ENCODE measurements at regions not wholly inside any gene's neighbourhood (a gene's known extent, or its start where the extent isn't known, plus 50 kb on each side); places are given as distances from the start of the nearest gene placed in this dataset.

DNA sequence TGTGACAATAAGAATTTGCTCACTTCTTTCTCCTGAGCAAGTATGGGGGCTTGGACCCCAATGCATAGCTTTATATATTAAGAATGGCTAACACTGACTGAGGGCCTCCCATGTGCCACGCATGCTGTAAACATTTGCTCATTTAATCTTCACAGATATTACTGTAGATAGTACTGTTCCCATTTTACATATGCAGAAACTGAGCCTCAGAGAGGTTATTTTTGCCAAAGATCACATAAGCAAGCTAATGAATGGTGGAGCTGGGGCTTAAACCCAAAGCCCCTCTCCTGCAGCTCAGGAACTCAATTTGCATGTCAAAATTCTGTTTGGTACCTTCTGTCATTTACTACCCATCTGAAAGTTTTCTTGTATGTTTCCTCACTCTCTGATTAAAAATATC is 163.5 kb upstream of the NFIA start:
- H3K4me3 ChIP-seq (ENCODE audit: insufficient read depth in 1 of 2, low read depth in 1 of 2, low read length in 2 of 2) = no peak overlapping the region
- no peak overlapping the region for H2AFZ ChIP-seq (ENCODE audit: low read depth, low read length)
- H4K91ac ChIP-seq (ENCODE audit: low read length) = no peak overlapping the region
- no peaks in the 10 kb centered on the region for H3K9me3 ChIP-seq (ENCODE audit: control insufficient read depth, low read length)
- no peak overlapping the region for H3K27ac ChIP-seq (ENCODE audit: low read length, poor library complexity, severe bottlenecking)
- no peak overlapping the region for H3K14ac ChIP-seq (ENCODE audit: low read length in 2 of 2)
- no peak overlapping the region for H3K18ac ChIP-seq (ENCODE audit: low read depth in 1 of 2, low read length in 2 of 2)
- peaks cover 0 to 3% of the 10 kb centered on the region in 2 experiments for H3K27me3 ChIP-seq (ENCODE audit: control insufficient read depth in 1 of 2, insufficient read depth in 1 of 2, low read length in 2 of 2)
- no peak overlapping the region for H2BK15ac ChIP-seq (ENCODE audit: low read depth, poor library complexity, severe bottlenecking)
- H3K23ac ChIP-seq (ENCODE audit: low read length in 2 of 2) = no peak overlapping the region
- no peak overlapping the region for H4K8ac ChIP-seq (ENCODE audit: low read length)
- no peaks in the 10 kb centered on the region for H3K4me1 ChIP-seq (ENCODE audit: control insufficient read depth, insufficient read depth, low read depth, low read length)
- H3K9ac ChIP-seq (ENCODE audit: low read length) = no peak overlapping the region
- DNase-seq = no peak
- H3K4me2 ChIP-seq (ENCODE audit: low read length, poor library complexity, severe bottlenecking) = no peak overlapping the region
- no peak overlapping the region for H2AK5ac ChIP-seq (ENCODE audit: low read length, severe bottlenecking)
- no peak overlapping the region for H3K4ac ChIP-seq (ENCODE audit: low read depth in 1 of 2, low read length in 2 of 2)
- WGBS = 100% methylated on average over 1 of the region's 1 CpG
- no peaks in the 10 kb centered on the region for H3K36me3 ChIP-seq (ENCODE audit: control insufficient read depth in 1 of 2, insufficient read depth in 2 of 2, low read depth in 1 of 2, low read length in 2 of 2)
- H2BK12ac ChIP-seq (ENCODE audit: low read length in 2 of 2) = no peak overlapping the region
- H3K79me1 ChIP-seq (replicated peaks; ENCODE audit: low read length, poor library complexity, severe bottlenecking) = no peaks in the 10 kb centered on the region
- no peak overlapping the region for H2BK5ac ChIP-seq (ENCODE audit: low read depth, low read length, poor library complexity, severe bottlenecking)
- no peak overlapping the region for H2BK120ac ChIP-seq (ENCODE audit: low read depth, low read length)

DNA sequence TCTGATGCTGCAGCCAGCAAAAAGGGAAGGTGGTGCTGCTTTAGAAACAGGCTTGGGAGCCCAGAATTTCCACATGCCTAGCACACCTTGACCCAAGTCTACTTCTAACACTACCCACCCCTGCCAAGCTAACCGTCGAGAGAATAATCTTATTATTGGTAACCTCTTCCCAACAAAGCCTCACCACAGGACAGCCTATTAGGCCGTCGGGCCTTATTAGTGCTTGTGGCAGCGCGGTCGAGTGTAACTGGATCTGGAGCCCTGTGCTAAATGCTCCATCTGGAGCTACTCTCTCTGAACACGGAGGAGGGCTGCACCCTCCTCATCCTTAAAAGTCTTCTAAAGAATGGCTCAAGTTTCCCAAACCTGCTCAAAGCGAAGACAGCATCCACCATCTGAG is 165.5 kb upstream of the NFIA start:
- Histone ChIP-seq H4K8ac (ENCODE audit: low read length) (no peak overlapping the region), H2BK12ac (ENCODE audit: low read length in 2 of 2) (no peak overlapping the region), H2BK120ac (ENCODE audit: low read depth, low read length) (no peak overlapping the region), H2AFZ (ENCODE audit: low read depth, low read length) (no peak overlapping the region), H3K27me3 (ENCODE audit: control insufficient read depth in 1 of 2, insufficient read depth in 1 of 2, low read length in 2 of 2) (peaks cover 0 to 3% of the 10 kb centered on the region in 2 experiments), H2AK5ac (ENCODE audit: low read length, severe bottlenecking) (no peak overlapping the region), H3K4ac (ENCODE audit: low read depth in 1 of 2, low read length in 2 of 2) (no peak overlapping the region), H3K14ac (ENCODE audit: low read length in 2 of 2) (no peak overlapping the region), H3K23ac (ENCODE audit: low read length in 2 of 2) (no peak overlapping the region), H3K36me3 (ENCODE audit: control insufficient read depth in 1 of 2, insufficient read depth in 2 of 2, low read depth in 1 of 2, low read length in 2 of 2) (no peaks in the 10 kb centered on the region), H3K9ac (ENCODE audit: low read length) (no peak overlapping the region), H3K79me1 (replicated peaks; ENCODE audit: low read length, poor library complexity, severe bottlenecking) (no peaks in the 10 kb centered on the region), H3K27ac (ENCODE audit: low read length, poor library complexity, severe bottlenecking) (no peak overlapping the region), H2BK15ac (ENCODE audit: low read depth, poor library complexity, severe bottlenecking) (no peak overlapping the region), H3K4me3 (ENCODE audit: insufficient read depth in 1 of 2, low read depth in 1 of 2, low read length in 2 of 2) (no peak overlapping the region), H3K4me2 (ENCODE audit: low read length, poor library complexity, severe bottlenecking) (no peak overlapping the region), H3K4me1 (ENCODE audit: control insufficient read depth, insufficient read depth, low read depth, low read length) (no peaks in the 10 kb centered on the region), H4K91ac (ENCODE audit: low read length) (no peak overlapping the region), H3K9me3 (ENCODE audit: control insufficient read depth, low read length) (no peaks in the 10 kb centered on the region), H2BK5ac (ENCODE audit: low read depth, low read length, poor library complexity, severe bottlenecking) (no peak overlapping the region), H3K18ac (ENCODE audit: low read depth in 1 of 2, low read length in 2 of 2) (no peak overlapping the region)
- 91% methylated on average over 8 of the region's 9 CpGs for WGBS
- DNase-seq = no peak

DNA sequence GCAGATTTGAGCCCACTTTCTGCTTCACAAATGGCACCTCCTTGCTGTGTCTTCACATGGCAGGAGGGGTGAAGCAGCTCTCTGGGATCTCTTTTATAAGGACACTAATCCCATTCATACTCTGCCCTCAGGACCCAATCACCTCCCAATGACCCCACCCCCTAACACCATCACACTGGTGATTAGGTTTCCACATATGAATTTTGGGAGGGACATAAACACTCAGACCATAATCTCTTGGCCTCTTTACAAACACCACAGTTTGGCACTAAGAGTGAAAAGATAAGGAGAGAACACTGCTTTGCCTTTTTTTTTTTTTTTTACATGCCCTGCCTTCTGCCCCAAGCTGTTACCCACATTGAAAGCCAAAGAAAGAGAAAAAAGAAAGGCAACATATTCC is 166.2 kb upstream of the NFIA start:
- H3K18ac ChIP-seq (ENCODE audit: low read depth in 1 of 2, low read length in 2 of 2) = no peak overlapping the region
- no peaks in the 10 kb centered on the region for H3K36me3 ChIP-seq (ENCODE audit: control insufficient read depth in 1 of 2, insufficient read depth in 2 of 2, low read depth in 1 of 2, low read length in 2 of 2)
- H2AFZ ChIP-seq (ENCODE audit: low read depth, low read length) = no peak overlapping the region
- no peak overlapping the region for H3K14ac ChIP-seq (ENCODE audit: low read length in 2 of 2)
- no peak overlapping the region for H3K4me3 ChIP-seq (ENCODE audit: insufficient read depth in 1 of 2, low read depth in 1 of 2, low read length in 2 of 2)
- DNase-seq = no peak
- no peak overlapping the region for H2AK5ac ChIP-seq (ENCODE audit: low read length, severe bottlenecking)
- no peak overlapping the region for H2BK12ac ChIP-seq (ENCODE audit: low read length in 2 of 2)
- no peak overlapping the region for H3K27ac ChIP-seq (ENCODE audit: low read length, poor library complexity, severe bottlenecking)
- H3K9me3 ChIP-seq (ENCODE audit: control insufficient read depth, low read length) = no peaks in the 10 kb centered on the region
- no peaks in the 10 kb centered on the region for H3K79me1 ChIP-seq (replicated peaks; ENCODE audit: low read length, poor library complexity, severe bottlenecking)
- H2BK5ac ChIP-seq (ENCODE audit: low read depth, low read length, poor library complexity, severe bottlenecking) = no peak overlapping the region
- no peaks in the 10 kb centered on the region for H3K4me1 ChIP-seq (ENCODE audit: control insufficient read depth, insufficient read depth, low read depth, low read length)
- H3K9ac ChIP-seq (ENCODE audit: low read length) = no peak overlapping the region
- no peak overlapping the region for H3K4me2 ChIP-seq (ENCODE audit: low read length, poor library complexity, severe bottlenecking)
- H2BK120ac ChIP-seq (ENCODE audit: low read depth, low read length) = no peak overlapping the region
- H3K23ac ChIP-seq (ENCODE audit: low read length in 2 of 2) = no peak overlapping the region
- peaks cover 0 to 3% of the 10 kb centered on the region in 2 experiments for H3K27me3 ChIP-seq (ENCODE audit: control insufficient read depth in 1 of 2, insufficient read depth in 1 of 2, low read length in 2 of 2)
- no peak overlapping the region for H3K4ac ChIP-seq (ENCODE audit: low read depth in 1 of 2, low read length in 2 of 2)
- H4K8ac ChIP-seq (ENCODE audit: low read length) = no peak overlapping the region
- no peak overlapping the region for H4K91ac ChIP-seq (ENCODE audit: low read length)
- H2BK15ac ChIP-seq (ENCODE audit: low read depth, poor library complexity, severe bottlenecking) = no peak overlapping the region

DNA sequence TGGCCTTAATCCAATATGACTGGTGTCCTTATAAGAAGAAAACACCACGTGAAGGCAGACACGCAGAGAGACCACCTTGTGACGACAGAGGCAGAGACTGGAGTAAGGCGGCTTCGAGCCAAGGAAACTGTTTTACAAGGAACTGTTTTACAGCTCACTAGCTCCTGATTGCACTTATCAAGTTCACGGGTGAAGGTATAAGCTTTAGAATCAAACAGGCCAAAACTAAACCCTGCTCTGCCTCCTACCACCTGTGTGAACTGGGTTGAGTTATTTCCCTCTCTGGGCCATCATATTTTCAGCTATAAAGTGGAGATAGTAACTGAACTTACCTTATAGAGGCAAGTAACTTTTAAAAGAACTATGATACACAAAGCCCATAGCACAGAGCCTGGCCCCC is 166.9 kb upstream of the NFIA start:
- Histone ChIP-seq H3K36me3 (ENCODE audit: control insufficient read depth in 1 of 2, insufficient read depth in 2 of 2, low read depth in 1 of 2, low read length in 2 of 2) (no peaks in the 10 kb centered on the region), H2BK15ac (ENCODE audit: low read depth, poor library complexity, severe bottlenecking) (no peak overlapping the region), H3K27ac (ENCODE audit: low read length, poor library complexity, severe bottlenecking) (no peak overlapping the region), H4K8ac (ENCODE audit: low read length) (no peak overlapping the region), H3K23ac (ENCODE audit: low read length in 2 of 2) (no peak overlapping the region), H2AK5ac (ENCODE audit: low read length, severe bottlenecking) (no peak overlapping the region), H3K18ac (ENCODE audit: low read depth in 1 of 2, low read length in 2 of 2) (no peak overlapping the region), H3K4me3 (ENCODE audit: insufficient read depth in 1 of 2, low read depth in 1 of 2, low read length in 2 of 2) (no peak overlapping the region), H3K4ac (ENCODE audit: low read depth in 1 of 2, low read length in 2 of 2) (no peak overlapping the region), H3K4me2 (ENCODE audit: low read length, poor library complexity, severe bottlenecking) (no peak overlapping the region), H2BK120ac (ENCODE audit: low read depth, low read length) (no peak overlapping the region), H3K9ac (ENCODE audit: low read length) (no peak overlapping the region), H4K91ac (ENCODE audit: low read length) (no peak overlapping the region), H3K79me1 (replicated peaks; ENCODE audit: low read length, poor library complexity, severe bottlenecking) (no peaks in the 10 kb centered on the region), H2BK5ac (ENCODE audit: low read depth, low read length, poor library complexity, severe bottlenecking) (no peak overlapping the region), H3K14ac (ENCODE audit: low read length in 2 of 2) (no peak overlapping the region), H3K4me1 (ENCODE audit: control insufficient read depth, insufficient read depth, low read depth, low read length) (no peaks in the 10 kb centered on the region), H3K27me3 (ENCODE audit: control insufficient read depth in 1 of 2, insufficient read depth in 1 of 2, low read length in 2 of 2) (peaks cover 0 to 3% of the 10 kb centered on the region in 2 experiments), H3K9me3 (ENCODE audit: control insufficient read depth, low read length) (no peaks in the 10 kb centered on the region), H2AFZ (ENCODE audit: low read depth, low read length) (no peak overlapping the region), H2BK12ac (ENCODE audit: low read length in 2 of 2) (no peak overlapping the region)
- no peak for DNase-seq
- 93% methylated on average over 6 of the region's 6 CpGs for WGBS
